MG63 (cell line): ENCODE measurements at regions not wholly inside any gene's neighbourhood (a gene's known extent, or its start where the extent isn't known, plus 50 kb on each side); places are given as distances from the start of the nearest gene placed in this dataset.
A peak's percentile ranks its signal among the peaks of the same experiment; 100 is the strongest.

Experiments
- DNase-seq: peaks from one replicate; pipeline ENCODE4 v3.0.0-alpha.2; 2020
- H3K27me3 ChIP-seq: fragments of 250-450 bp; sonication (Bioruptor Pico); 2 replicates; pipeline ENCODE4 v1.5.1; 2020; ENCODE audit warnings: mild to moderate bottlenecking, moderate library complexity
- H3K36me3 ChIP-seq: fragments of 250-450 bp; sonication (Bioruptor Pico); 2 replicates; pipeline ENCODE4 v1.5.1; 2020; ENCODE audit warnings: mild to moderate bottlenecking, moderate library complexity
- H3K4me3 ChIP-seq: fragments of 250-450 bp; sonication (Bioruptor Pico); 2 replicates; pipeline ENCODE4 v1.5.1; 2020; ENCODE audit warnings: mild to moderate bottlenecking, moderate library complexity
- H3K9me3 ChIP-seq: fragments of 250-450 bp; sonication (Bioruptor Pico); 2 replicates; pipeline ENCODE4 v1.5.1; 2020; ENCODE audit warnings: mild to moderate bottlenecking, moderate library complexity

DNA sequence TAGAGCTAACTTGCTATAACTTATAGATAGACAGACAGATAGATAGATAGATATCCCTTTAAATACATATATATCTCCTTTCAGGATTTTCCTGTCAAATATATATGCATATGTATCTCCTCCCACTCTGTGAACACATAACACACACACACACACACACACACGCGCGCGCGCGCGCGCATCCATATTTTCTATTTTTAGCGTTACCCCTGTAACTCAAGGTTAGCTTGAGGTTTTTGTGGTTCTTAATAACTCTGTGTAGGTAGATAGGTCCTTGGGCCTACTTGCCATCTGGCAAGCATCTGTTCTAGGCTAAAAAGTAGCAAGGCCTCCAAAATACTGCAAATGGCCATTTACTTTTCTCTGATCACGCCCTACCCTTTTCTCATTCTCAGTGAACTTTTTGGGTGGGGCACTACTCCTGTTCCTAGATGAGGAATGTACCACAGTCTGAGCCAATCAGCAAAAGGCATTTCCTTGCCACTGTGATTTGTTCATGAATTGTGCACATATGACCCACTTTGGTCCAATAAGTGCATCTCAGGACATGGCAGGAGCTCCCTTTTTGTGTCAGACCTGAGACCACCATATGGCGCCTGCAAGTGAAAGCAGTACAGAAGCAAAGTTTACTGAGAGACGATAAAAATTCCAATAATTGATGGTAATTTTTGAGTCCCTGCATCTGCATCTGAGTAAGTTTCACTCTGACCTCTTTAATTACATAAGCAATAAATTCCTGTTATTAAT, 740.5 kb upstream of the API5 start:
- no peak for DNase-seq
- Histone ChIP-seq H3K9me3 (no peaks in the 10 kb centered on the region), H3K36me3 (no peaks in the 10 kb centered on the region), H3K4me3 (no peak overlapping the region), H3K27me3 (no peaks in the 10 kb centered on the region)

DNA sequence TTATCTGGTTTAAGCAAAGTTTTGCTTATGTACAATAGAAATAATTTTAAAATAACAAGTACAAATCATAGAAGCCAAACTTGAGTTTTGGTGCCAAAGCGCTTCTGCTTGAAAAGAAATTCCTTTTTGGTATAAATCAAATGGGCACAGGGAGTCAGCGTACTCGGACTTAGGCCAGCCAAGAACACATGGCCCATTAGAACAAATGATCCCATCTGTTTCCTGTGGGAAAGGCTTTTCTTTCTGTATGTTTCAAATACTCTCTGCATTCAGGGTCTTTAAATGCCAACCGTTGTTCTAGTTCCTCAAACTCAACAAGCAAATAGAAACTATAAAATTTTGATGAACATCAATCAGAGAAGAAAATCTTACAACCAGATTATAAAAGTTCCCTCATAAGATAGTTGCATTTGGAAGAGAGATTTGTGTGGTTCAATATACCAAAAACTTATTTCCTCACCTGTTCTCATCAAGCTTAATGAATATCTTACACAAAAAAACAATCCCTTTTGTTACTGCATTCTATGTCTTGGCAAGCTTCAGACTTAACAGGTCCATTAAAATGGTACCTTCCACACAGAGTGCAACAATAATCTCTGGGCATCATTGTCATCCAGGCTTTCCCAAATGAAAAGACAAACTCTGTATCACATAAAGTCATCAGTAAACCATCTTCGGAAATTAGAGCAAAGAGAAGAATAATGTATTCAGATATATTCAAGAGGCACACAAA, 739.8 kb upstream of the API5 start:
- DNase-seq: no peak
- Histone ChIP-seq H3K27me3 (no peaks in the 10 kb centered on the region), H3K36me3 (no peaks in the 10 kb centered on the region), H3K4me3 (no peak overlapping the region), H3K9me3 (no peaks in the 10 kb centered on the region)

DNA sequence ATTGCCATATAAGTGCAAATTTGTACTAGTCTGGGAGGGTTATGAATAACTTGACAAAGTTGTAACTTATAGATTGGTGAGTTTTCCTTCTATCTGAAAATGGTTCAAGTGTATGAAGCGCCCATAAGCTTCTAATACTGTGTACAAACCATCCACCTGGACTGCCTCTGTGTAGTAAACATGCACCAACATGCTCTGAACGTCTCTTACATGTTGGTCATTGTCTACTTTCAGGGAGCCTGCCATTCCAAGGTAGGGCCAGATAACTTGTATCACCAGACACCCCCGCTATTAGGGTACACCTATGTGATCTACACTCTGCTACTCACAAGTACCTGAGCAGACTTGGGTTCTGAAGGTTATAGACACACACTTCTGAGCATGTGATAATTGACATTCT, 735.5 kb upstream of the API5 start:
- Histone ChIP-seq H3K27me3 (0 out of 2 replicates have a peak, but pooled peaks cover 2% of the 10 kb centered on the region), H3K36me3 (no peaks in the 10 kb centered on the region), H3K4me3 (no peak overlapping the region), H3K9me3 (0 out of 2 replicates have a peak, but pooled peaks cover 1% of the 10 kb centered on the region)
- no peak for DNase-seq

DNA sequence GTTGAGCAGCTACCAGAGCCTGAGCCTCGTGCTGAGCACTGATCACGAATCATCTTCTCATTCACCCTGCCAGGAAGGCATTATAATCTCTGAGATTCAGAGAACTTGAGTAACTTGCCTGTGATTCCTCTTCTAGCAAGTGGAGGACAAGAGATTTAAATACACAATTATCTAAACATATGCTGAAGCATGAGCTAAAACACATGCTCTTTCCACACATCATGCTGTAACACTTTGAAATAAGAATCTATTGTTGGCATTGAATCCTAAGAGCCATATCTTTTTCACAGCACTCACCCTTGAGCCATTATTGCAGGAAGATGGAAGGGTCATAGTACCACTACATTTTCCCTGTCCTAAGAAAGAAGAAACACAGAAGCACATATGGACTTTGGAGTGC, 722.5 kb upstream of the API5 start:
- Histone ChIP-seq H3K36me3 (no peaks in the 10 kb centered on the region), H3K27me3 (no peaks in the 10 kb centered on the region; the same call in 1 of the 2 replicates)

DNA sequence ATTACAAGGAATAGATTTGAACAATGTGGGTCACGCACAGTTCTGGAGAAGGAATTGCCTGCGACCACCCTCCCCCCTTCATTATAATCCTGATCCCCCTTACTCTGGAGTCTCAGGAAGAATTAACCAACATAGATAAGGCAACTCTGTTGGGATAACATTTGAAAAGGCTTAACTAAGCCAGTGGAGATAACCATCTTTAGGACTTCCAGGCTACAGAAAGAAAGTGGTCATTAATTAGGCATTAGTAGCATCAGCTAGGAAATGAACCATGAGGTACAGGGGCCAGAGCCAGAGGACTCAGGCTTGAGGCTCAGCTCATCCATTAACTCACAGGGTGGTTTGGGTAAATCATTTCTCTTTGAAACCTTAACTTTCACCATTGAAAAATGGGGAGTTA, 720.0 kb upstream of the API5 start:
- Histone ChIP-seq H3K36me3 (no peaks in the 10 kb centered on the region), H3K9me3 (no peaks in the 10 kb centered on the region), H3K4me3 (no peak overlapping the region), H3K27me3 (no peaks in the 10 kb centered on the region)
- no peak for DNase-seq

More for the DNA sequence above, 722.5 kb upstream of the API5 start:
- no peak for DNase-seq
- H3K4me3 ChIP-seq: no peak overlapping the region
- no peaks in the 10 kb centered on the region for H3K9me3 ChIP-seq

DNA sequence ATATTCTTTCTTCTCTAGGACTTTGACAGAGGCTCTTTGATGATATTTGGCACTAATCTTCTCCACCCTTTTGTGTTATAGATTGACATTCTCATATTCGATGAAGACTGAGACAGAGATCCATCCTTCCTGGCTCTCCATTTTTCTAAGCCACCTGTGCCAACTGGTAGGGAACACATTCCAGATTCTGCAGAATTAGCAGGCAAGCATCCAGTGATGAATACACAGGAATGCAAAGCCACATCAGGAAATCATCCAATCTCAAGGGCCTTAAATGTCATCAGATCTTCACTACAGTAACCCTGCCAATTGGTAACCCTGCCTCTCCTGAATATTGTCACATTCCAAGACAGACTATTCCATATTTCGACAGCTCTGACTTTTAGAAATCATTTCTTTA, 718.4 kb upstream of the API5 start:
- H3K9me3 ChIP-seq: no peaks in the 10 kb centered on the region
- no peak for DNase-seq
- H3K27me3 ChIP-seq: no peaks in the 10 kb centered on the region
- no peaks in the 10 kb centered on the region for H3K36me3 ChIP-seq
- no peak overlapping the region for H3K4me3 ChIP-seq

DNA sequence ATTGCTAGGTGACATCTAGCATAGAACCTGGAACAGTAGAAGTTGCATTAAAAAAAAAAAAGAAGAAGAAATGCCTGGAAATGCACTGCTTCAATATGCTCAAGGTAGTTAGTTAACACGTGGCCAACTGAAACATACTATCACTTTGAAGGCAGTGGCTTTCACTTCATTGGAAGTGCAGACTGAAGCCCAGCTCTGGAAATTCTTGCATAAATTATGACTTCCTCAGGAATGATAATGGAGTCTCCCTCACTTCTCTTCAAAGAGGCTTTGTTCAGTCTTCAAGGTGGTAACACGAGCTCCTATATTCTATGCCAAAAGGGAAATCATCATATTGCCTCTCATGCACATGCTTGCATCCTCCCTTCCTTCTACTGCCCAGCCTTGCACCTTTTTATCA, 715.9 kb upstream of the API5 start:
- Histone ChIP-seq H3K4me3 (no peak overlapping the region), H3K27me3 (no peaks in the 10 kb centered on the region), H3K36me3 (no peaks in the 10 kb centered on the region), H3K9me3 (no peaks in the 10 kb centered on the region)
- no peak for DNase-seq

DNA sequence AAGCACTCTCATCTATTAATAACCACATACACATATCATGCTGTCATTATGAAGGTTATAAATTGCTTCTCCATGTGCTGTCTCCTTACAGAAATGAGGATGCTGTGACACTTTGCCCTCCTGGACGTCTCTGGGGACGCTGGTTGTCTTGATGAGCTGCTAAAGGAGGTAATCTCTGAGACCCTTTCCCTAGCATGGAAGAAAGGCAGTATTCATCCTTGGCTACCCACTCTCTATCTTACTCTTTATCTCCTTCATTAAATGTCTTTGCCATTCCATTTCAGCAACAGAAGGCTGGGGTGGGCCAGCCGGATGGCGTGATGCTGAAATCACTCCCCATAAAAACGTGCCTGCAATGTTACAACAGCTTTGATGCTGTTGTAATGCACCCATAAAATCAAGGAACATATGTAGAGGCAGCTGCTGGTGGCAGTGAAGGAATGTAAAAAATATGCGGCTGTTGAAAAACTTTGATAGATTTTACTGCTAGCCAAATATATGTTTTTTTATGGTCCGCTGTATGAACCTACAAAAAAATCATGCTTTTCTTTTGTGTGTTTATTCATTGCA, 715.1 kb upstream of the API5 start:
- no peak for DNase-seq
- Histone ChIP-seq H3K9me3 (no peaks in the 10 kb centered on the region), H3K4me3 (no peak overlapping the region), H3K36me3 (no peaks in the 10 kb centered on the region), H3K27me3 (no peaks in the 10 kb centered on the region)

DNA sequence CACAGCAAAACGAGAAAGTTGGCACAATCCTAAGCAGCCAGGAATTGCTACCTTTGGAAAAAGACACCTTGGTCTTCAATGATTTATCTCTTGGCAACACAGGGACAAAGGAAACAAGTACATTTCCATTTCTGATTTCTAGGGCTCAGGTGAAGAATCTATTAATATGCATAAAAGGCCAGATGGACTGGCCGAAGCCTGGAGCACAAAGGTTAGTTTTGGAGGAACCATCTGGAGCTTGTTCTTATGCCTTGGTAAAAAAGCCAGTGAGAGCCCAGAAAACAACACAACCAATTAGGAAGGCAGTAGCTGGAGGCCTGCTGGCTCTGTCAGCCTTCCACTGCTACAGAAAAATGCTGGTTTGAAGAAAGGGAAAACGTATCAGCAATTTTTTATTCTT, 713.5 kb upstream of the API5 start:
- H3K27me3 ChIP-seq: no peaks in the 10 kb centered on the region
- no peak overlapping the region for H3K4me3 ChIP-seq
- no peaks in the 10 kb centered on the region for H3K36me3 ChIP-seq
- no peaks in the 10 kb centered on the region for H3K9me3 ChIP-seq
- DNase-seq: no peak

DNA sequence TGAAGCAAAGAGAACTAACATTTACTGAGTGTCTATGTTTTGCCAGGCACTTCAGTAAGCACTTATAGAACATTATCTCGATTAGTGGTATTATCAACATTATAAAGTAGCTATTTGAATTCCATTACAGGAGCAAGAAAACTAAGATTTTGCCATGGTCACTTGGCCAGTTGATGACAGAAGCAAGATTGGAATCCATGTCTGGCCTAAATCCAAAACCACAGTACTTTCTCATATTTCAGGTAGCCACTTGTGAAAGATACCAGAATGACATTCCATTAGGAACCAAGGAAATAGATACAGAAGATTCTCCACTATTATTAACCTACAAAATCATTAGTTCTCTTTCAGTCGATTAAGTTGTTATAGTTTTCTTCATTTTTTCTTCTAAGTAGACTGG, 691.0 kb upstream of the API5 start:
- Histone ChIP-seq H3K27me3 (no peaks in the 10 kb centered on the region), H3K4me3 (no peak overlapping the region), H3K36me3 (no peaks in the 10 kb centered on the region), H3K9me3 (no peaks in the 10 kb centered on the region)
- DNase-seq: no peak

DNA sequence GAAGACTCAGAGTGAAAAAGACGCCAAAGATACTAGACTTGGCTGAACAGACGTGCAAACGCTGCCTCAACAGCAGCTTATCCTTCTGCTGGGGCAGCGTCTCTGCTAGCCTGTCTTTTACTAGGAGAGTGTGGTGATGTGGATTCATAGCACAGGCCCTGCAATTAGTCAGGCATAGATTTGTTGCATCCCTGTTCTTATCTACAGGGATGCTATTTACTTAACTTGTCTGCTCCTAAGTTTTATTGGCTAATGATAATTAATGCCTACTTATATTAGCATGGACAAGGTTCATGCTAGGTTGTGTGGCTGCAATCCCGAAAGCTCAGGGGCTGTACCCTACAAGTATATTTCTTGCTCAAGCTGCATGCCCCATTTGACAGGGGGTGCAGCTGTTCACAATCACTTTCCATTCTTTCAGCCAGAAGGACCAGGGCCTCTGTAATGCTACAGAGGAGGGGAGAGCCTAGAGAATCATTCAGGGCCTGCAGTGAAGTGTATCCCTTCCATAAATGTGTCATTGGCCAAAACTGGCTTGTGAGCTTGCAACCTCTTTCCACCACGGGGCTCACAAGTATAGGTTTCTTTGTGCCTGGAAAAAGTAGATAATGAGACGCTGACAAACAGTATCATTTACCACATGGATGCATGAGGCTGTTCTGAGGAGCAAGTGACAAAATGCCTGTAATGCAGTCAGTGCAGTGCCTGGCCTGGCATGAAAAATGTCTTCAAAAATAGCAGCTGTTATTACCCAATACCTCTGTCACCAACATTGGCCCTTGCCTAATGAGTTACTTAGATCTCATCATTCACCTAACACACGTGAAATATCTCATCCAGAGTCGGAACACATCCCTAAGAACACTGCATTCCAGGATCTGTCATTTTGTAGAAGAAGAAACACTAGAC, 685.8 kb upstream of the API5 start:
- no peaks in the 10 kb centered on the region for H3K9me3 ChIP-seq
- no peaks in the 10 kb centered on the region for H3K27me3 ChIP-seq
- DNase-seq: no peak
- no peaks in the 10 kb centered on the region for H3K36me3 ChIP-seq
- no peak overlapping the region for H3K4me3 ChIP-seq

DNA sequence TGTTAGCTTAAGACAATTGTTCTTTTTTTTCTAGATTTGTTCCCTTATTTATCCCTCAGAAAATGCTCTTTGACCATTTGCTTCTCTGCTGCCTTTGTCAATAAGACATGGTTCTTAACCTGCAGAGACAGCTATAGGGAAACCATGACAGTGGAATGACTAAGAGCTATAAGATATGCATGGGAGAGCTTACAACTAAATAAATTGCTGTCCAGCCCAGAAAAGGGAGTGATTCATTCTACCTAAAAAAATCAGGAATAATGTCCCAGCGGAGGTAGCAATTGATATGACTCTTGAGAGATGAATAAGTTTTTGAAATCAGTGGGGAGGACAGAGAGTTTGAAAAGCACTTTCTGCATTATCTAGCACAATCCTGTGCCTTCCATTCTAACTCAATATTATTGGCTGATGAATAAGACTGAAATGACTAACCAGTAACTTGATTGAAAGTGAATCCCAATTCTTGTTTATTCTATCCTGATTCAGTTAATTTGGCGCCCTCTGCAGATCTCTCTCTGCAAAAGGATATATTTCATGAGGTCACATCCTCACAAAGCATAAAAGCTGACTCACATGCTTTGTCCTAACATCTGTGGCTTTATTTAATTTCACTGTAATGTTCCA, 680.5 kb upstream of the API5 start:
- H3K36me3 ChIP-seq: no peaks in the 10 kb centered on the region
- H3K4me3 ChIP-seq: no peak overlapping the region
- H3K27me3 ChIP-seq: no peaks in the 10 kb centered on the region
- DNase-seq: peak; percentile 18
- no peaks in the 10 kb centered on the region for H3K9me3 ChIP-seq

DNA sequence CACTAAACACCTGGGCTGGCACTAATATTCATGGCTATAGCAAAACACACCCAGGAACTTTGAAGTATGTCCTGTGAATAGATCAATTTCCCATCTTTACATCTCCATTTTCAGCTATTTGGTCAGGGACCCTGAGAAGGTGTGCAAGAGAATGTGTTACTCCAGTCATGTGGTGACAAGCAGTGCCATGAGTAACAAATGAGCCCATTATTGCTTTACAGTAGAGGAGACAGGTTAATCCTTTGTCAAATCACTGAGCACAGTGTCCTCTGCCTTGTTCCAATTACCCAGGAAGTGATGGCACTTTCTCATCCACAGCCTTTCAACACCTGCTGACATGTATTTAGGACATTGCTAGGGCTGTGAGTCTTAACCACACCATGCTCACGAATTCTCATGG, 664.8 kb upstream of the API5 start:
- Histone ChIP-seq H3K27me3 (no peaks in the 10 kb centered on the region), H3K36me3 (no peaks in the 10 kb centered on the region), H3K4me3 (no peak overlapping the region), H3K9me3 (no peaks in the 10 kb centered on the region)
- DNase-seq: no peak

DNA sequence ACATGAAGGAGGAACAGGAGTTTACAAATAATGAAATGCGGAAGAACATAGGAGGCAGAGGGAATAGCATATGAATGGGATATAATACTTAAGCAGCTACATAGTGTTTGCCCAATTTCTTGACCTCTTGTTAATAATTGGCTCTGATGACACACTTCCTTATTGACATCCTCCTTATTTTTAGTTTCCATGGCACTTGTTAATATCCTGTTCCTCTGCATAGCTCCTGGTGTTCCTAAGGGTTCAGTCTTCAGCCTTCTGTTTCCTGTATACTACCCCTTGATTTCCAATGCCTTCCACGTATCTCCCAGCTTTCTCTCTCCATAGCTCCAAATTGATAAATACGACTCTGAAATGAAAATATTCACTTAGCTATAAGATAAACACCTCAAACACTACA, 663.8 kb upstream of the API5 start:
- no peaks in the 10 kb centered on the region for H3K9me3 ChIP-seq
- H3K36me3 ChIP-seq: no peaks in the 10 kb centered on the region
- H3K27me3 ChIP-seq: no peaks in the 10 kb centered on the region
- DNase-seq: no peak
- no peak overlapping the region for H3K4me3 ChIP-seq

DNA sequence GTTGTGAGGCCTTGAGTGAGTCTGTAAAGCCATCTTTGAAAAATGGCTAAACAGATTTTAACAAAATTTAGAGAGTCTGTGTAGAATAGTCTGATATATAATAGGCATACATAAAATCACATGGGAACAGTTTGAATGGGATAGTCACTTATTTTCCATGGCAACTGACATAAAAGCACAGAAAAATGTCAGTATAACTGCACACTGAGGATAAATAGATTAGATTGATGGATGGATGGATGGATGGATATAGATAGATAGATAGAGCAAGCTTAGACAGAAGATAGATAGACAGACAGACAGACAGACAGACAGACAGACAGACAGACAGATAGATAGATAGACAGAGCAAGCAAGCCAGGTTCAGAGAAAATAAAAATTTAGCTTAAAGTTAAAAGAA, 660.2 kb upstream of the API5 start:
- H3K27me3 ChIP-seq: no peaks in the 10 kb centered on the region
- no peak for DNase-seq
- H3K9me3 ChIP-seq: no peaks in the 10 kb centered on the region
- H3K36me3 ChIP-seq: no peaks in the 10 kb centered on the region
- H3K4me3 ChIP-seq: no peak overlapping the region

DNA sequence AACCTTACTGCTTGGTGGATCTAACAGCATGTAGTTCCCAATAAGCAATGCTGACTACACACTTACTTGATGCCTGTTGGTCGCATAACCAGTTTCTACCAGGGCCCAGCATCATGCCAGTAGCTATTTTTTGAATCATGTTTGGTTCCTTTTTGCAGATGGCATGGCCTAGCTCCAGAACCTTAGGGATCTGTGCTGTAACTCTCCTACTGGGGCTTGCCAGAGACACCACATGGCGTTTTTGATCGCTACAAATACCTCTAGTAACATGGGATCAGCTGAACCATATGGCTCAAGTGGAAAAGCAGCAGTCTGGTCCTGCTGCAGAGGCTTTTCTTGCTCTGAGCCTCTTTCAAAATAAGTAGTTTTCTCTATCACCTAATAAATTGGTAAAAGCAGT, 654.6 kb upstream of the API5 start:
- Histone ChIP-seq H3K27me3 (no peaks in the 10 kb centered on the region; the same call in 1 of the 2 replicates), H3K4me3 (no peak overlapping the region), H3K9me3 (no peaks in the 10 kb centered on the region), H3K36me3 (no peaks in the 10 kb centered on the region)
- no peak for DNase-seq
